ENCODE measurements at regions not wholly inside any gene's neighbourhood (a gene's known extent, or its start where the extent isn't known, plus 50 kb on each side); places are given as distances from the start of the nearest gene placed in this dataset.

GRCh38 chr2:67706082-67706481 lies 308.9 kb downstream of the ETAA1 start:
- no peak for TF ChIP-seq EZH2 (IDR thresholded peaks at IDR 0.05; ENCODE audit: borderline replicate concordance, low read length)
- no peak for TF ChIP-seq CTCF (conservative IDR thresholded peaks at IDR 0.05 in 1 of 2, IDR thresholded peaks at IDR 0.05 in 1 of 2; ENCODE audit: extremely low read depth in 1 of 2, insufficient read depth in 1 of 2, low read depth in 1 of 2, low read length in 2 of 2)
